Effector memory CD4-positive, alpha-beta T cell (primary cell): ENCODE measurements at regions not wholly inside any gene's neighbourhood (a gene's known extent, or its start where the extent isn't known, plus 50 kb on each side); places are given as distances from the start of the nearest gene placed in this dataset.

Experiments used
- DNase-seq, 3 donors: peaks; one replicate each; pipeline ENCODE4 v3.0.0-alpha.2; 2020
- H3K27ac ChIP-seq: 2 replicates; pipeline ENCODE4 v1.7.0; 2013; ENCODE audit warnings: mild to moderate bottlenecking, low read length, moderate library complexity; ENCODE audit not compliant: insufficient read depth, poor library complexity, severe bottlenecking
- H3K27me3 ChIP-seq: replicated peaks from 2 replicates; pipeline ENCODE4 v1.7.0; 2013; ENCODE audit warnings: mild to moderate bottlenecking, low read length; ENCODE audit not compliant: insufficient read depth, control insufficient read depth, poor library complexity, severe bottlenecking
- H3K36me3 ChIP-seq: 2 replicates; pipeline ENCODE4 v1.7.0; 2013; ENCODE audit warnings: mild to moderate bottlenecking, low read length, moderate library complexity; ENCODE audit not compliant: control insufficient read depth, insufficient read depth
- H3K4me1 ChIP-seq: 2 replicates; pipeline ENCODE4 v1.7.0; 2013; ENCODE audit warnings: low read length, mild to moderate bottlenecking; ENCODE audit not compliant: control insufficient read depth, insufficient read depth, poor library complexity, severe bottlenecking
- H3K4me3 ChIP-seq: 2 replicates; pipeline ENCODE4 v1.7.0; 2013; ENCODE audit warnings: low read length, low read depth, mild to moderate bottlenecking; ENCODE audit not compliant: insufficient read depth, poor library complexity, severe bottlenecking
- H3K9me3 ChIP-seq: 2 replicates; pipeline ENCODE4 v1.7.0; 2013; ENCODE audit warnings: mild to moderate bottlenecking, low read length, moderate library complexity; ENCODE audit not compliant: control insufficient read depth

- Histone ChIP-seq H3K27ac (no peak overlapping the region), H3K9me3 (no peaks in the 10 kb centered on the region), H3K36me3 (no peaks in the 10 kb centered on the region), H3K4me1 (no peaks in the 10 kb centered on the region), H3K27me3 (no peaks in the 10 kb centered on the region), H3K4me3 (no peak overlapping the region)
- DNase-seq: no peak
Observed at GRCh38 chr10:123553810-123554430, 112.2 kb upstream of the GPR26 start.

- no peak for DNase-seq
- H3K27me3 ChIP-seq: no peaks in the 10 kb centered on the region
- no peak overlapping the region for H3K27ac ChIP-seq
- no peak overlapping the region for H3K4me3 ChIP-seq
- H3K36me3 ChIP-seq: no peaks in the 10 kb centered on the region
- no peaks in the 10 kb centered on the region for H3K9me3 ChIP-seq
- H3K4me1 ChIP-seq: peaks cover 4% of the 10 kb centered on the region
Observed at GRCh38 chr10:123554656-123555055, 111.5 kb upstream of the GPR26 start.

GRCh38 chr10:123555616-123556015 is 110.5 kb upstream of the GPR26 start:
- Histone ChIP-seq H3K27ac (no peak overlapping the region), H3K36me3 (no peaks in the 10 kb centered on the region), H3K9me3 (no peaks in the 10 kb centered on the region), H3K4me3 (no peak overlapping the region), H3K27me3 (no peaks in the 10 kb centered on the region), H3K4me1 (peaks cover 4% of the 10 kb centered on the region)
- no peak for DNase-seq

DNA sequence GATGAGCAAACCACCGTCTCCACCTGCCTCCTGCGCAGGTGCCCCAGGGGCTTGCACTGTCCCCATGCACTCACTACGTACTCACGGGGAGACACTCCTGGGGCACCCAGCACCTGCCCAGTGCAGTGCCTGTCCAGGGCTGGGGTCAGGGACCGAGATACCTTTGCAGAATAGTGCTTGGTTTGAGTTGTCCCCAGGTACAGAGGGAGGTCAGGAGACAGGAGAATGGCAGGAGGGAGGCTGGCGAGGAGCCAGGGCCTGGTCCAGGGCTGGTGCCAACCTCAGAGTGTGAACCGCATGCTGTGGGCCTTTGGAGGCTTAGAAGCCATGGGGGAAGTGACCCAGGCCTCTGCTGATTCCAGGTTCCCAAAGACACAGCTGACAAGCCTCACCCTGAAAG is 110.1 kb upstream of the GPR26 start:
- Histone ChIP-seq H3K27ac (no peak overlapping the region), H3K4me3 (no peak overlapping the region), H3K27me3 (no peaks in the 10 kb centered on the region), H3K36me3 (no peaks in the 10 kb centered on the region), H3K4me1 (peaks cover 4% of the 10 kb centered on the region), H3K9me3 (no peaks in the 10 kb centered on the region)
- DNase-seq: no peak

DNA sequence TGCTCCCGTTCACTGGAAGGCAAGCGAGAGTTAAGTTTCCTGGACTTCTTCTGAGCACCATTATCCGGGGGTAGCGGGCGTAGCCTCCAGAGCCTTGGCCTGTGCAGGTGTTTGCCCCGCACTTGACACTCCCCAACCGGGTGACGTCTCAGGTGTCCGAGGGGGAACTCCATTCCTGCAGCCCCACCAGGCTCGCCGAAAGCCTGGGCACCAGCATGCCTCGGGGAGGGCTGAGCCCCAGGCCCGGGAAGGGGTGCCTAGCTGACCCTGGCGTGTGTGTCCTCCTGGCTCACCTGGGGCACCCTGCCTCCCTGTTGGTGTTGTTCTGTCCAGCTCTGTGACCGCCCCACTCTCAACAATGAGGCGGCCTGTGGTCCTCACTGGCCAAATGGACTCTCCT is 109.4 kb upstream of the GPR26 start:
- Histone ChIP-seq H3K4me1 (peaks cover 4% of the 10 kb centered on the region), H3K9me3 (no peaks in the 10 kb centered on the region), H3K36me3 (no peaks in the 10 kb centered on the region), H3K4me3 (no peak overlapping the region), H3K27ac (no peak overlapping the region), H3K27me3 (no peaks in the 10 kb centered on the region)
- no peak for DNase-seq

DNA sequence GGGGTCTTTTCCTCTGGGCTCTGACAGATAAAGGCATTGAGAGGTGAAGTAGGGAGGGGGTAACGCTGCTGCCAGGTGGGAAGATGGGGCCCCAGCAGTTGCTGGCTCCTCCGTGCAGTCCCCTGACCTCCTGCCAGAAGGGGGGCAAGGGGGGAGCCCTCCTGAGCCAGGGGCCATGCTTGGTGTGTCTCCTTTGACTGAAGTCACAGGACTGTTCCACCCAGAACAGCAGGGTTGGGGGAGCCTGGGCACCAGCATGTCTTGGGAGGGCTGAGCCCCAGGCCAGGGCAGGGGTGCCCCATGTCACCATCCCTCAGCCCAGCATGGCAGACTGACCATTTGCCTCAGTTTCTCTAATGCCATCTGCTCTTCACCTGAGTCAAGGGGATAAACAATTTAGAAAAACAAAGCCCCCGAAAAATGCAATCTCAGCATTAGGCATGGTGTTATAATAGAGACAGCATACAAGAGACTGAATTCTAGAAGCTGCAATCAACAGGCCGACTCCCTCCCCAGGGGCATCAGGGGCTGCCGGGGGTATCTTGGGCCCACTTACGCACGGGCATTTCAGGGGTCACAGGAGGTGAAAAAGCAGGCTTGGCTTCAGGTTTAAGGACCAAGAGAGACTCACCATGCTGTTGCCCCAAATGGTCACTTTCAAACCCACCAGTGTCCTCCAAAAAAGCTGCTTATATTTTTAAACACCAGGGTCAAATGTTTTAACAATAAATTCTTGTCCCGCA is 108.6 kb upstream of the GPR26 start:
- Histone ChIP-seq H3K9me3 (no peaks in the 10 kb centered on the region), H3K36me3 (no peaks in the 10 kb centered on the region), H3K4me3 (no peak overlapping the region), H3K27me3 (no peaks in the 10 kb centered on the region), H3K27ac (no peak overlapping the region), H3K4me1 (peaks cover 4% of the 10 kb centered on the region)
- no peak for DNase-seq

DNA sequence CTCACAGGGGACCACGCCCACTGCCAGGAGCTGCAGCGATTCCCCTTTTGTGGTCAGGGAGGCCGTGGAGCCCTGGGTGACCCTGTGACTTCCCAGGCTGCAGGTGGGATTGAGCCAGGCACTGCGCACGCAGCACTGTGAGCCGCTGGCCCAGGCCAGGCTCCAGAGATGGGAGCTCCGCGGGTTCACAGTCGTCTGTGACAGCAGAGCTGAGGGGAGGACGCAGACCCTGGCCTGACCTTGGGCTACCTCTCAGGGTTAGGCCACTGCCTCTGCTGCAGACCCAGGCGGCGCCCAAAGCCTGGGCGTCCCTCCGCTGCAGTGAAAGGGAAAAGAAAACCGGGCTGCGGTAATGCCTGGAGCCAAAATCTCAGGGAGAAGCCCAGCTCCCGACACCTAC is 107.5 kb upstream of the GPR26 start:
- Histone ChIP-seq H3K4me3 (no peak overlapping the region), H3K27ac (no peak overlapping the region), H3K36me3 (no peaks in the 10 kb centered on the region), H3K4me1 (peaks cover 4% of the 10 kb centered on the region), H3K9me3 (no peaks in the 10 kb centered on the region), H3K27me3 (no peaks in the 10 kb centered on the region)
- DNase-seq: no peak

GRCh38 chr10:123559066-123559822 is 106.9 kb upstream of the GPR26 start:
- Histone ChIP-seq H3K4me1 (peaks cover 4% of the 10 kb centered on the region), H3K9me3 (no peaks in the 10 kb centered on the region), H3K36me3 (no peaks in the 10 kb centered on the region), H3K4me3 (no peak overlapping the region), H3K27me3 (no peaks in the 10 kb centered on the region), H3K27ac (no peak overlapping the region)
- peak; percentile 31 to 57 (median 46) for DNase-seq

DNA sequence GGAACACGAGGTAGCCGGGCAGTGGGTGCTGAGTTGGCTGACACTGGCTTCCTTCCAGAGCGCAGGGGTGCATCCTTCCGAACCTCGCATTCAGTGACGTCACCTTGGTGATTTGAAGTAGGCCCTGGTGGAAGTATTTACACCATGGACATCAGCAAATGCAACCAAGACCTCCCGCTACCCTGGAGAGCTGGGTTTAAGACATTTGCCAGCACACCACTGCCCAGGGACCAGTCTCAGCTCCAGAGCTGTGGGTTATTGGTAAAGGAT is 106.4 kb upstream of the GPR26 start:
- H3K9me3 ChIP-seq: no peaks in the 10 kb centered on the region
- no peak for DNase-seq

More for the DNA sequence above, 106.4 kb upstream of the GPR26 start:
- H3K4me3 ChIP-seq: no peak overlapping the region
- peaks cover 4% of the 10 kb centered on the region for H3K4me1 ChIP-seq
- H3K27me3 ChIP-seq: no peaks in the 10 kb centered on the region
- no peaks in the 10 kb centered on the region for H3K36me3 ChIP-seq
- H3K27ac ChIP-seq: no peak overlapping the region
